Suppressor macrophage treated with lipopolysaccharide for 4 hours (primary cell): ENCODE measurements at regions not wholly inside any gene's neighbourhood (a gene's known extent, or its start where the extent isn't known, plus 50 kb on each side); places are given as distances from the start of the nearest gene placed in this dataset.

Source experiments
- DNase-seq: peaks from one replicate; pipeline ENCODE4 v3.0.0-alpha.2; 2020

GRCh38 chr11:35868491-35868890, 75.4 kb upstream of the LDLRAD3 start:
- DNase-seq = no peak

GRCh38 chr11:35873721-35874120, 70.1 kb upstream of the LDLRAD3 start:
- no peak for DNase-seq

- DNase-seq = no peak
Measured at GRCh38 chr11:35874751-35875450, 69.0 kb upstream of the LDLRAD3 start.

- DNase-seq = no peak
Measured at GRCh38 chr11:35875466-35875865, 68.4 kb upstream of the LDLRAD3 start.

GRCh38 chr11:35876786-35877185, 67.1 kb upstream of the LDLRAD3 start:
- DNase-seq = no peak

- peak; percentile 62 for DNase-seq
Measured at GRCh38 chr11:35878741-35879140, 65.1 kb upstream of the LDLRAD3 start.

GRCh38 chr11:35879361-35879760, 64.5 kb upstream of the LDLRAD3 start:
- DNase-seq = no peak

GRCh38 chr11:35886759-35887158, 57.1 kb upstream of the LDLRAD3 start:
- DNase-seq = no peak

GRCh38 chr11:35887737-35888136, 56.1 kb upstream of the LDLRAD3 start:
- DNase-seq = no peak

- DNase-seq = no peak
Measured at GRCh38 chr11:35888961-35889360, 54.9 kb upstream of the LDLRAD3 start.

GRCh38 chr11:35891096-35891495, 52.8 kb upstream of the LDLRAD3 start:
- no peak for DNase-seq

GRCh38 chr11:35892166-35892565, 51.7 kb upstream of the LDLRAD3 start:
- DNase-seq = no peak

- no peak for DNase-seq
Measured at GRCh38 chr11:35893796-35894475, 49.9 kb upstream of the LDLRAD3 start.
